Superior temporal gyrus (tissue), 1 donor: ENCODE measurements at regions not wholly inside any gene's neighbourhood (a gene's known extent, or its start where the extent isn't known, plus 50 kb on each side); places are given as distances from the start of the nearest gene placed in this dataset.
"Not testable (repeated sequence)": the region's sequence is repeated elsewhere in the genome, so short reads cannot be mapped to it uniquely, and the experiment has no call there.

Experiments
- DNase-seq: peaks from one replicate; pipeline ENCODE4 v3.0.0-alpha.2; 2016; ENCODE audit errors: extremely low spot score

- DNase-seq: no peak
These were observed 138.1 kb upstream of the GRAMD2B start for GRCh38 chr5:126284977-126285696.

- not testable (repeated sequence) for DNase-seq
These were observed 127.1 kb upstream of the GRAMD2B start for GRCh38 chr5:126296121-126296520.

GRCh38 chr5:126300293-126300692 is 122.9 kb upstream of the GRAMD2B start:
- no peak for DNase-seq

GRCh38 chr5:126301056-126301455 is 122.2 kb upstream of the GRAMD2B start:
- no peak for DNase-seq

- no peak for DNase-seq
These were observed 113.3 kb upstream of the GRAMD2B start for GRCh38 chr5:126309860-126310259.

GRCh38 chr5:126311766-126312165 is 111.4 kb upstream of the GRAMD2B start:
- DNase-seq: no peak

- DNase-seq: no peak
These were observed 107.9 kb upstream of the GRAMD2B start for GRCh38 chr5:126315341-126315740.

GRCh38 chr5:126332326-126332725 is 90.9 kb upstream of the GRAMD2B start:
- DNase-seq: no peak

GRCh38 chr5:126334760-126335159 is 88.4 kb upstream of the GRAMD2B start:
- no peak for DNase-seq

- DNase-seq: no peak
These were observed 87.3 kb upstream of the GRAMD2B start for GRCh38 chr5:126335886-126336285.

GRCh38 chr5:126338635-126339034 is 84.6 kb upstream of the GRAMD2B start:
- DNase-seq: no peak

GRCh38 chr5:126339215-126339805 is 83.9 kb upstream of the GRAMD2B start:
- peak; percentile 93 for DNase-seq

- peak; percentile 59 for DNase-seq
These were observed 81.1 kb upstream of the GRAMD2B start for GRCh38 chr5:126341906-126342630.

- no peak for DNase-seq
These were observed 74.2 kb upstream of the GRAMD2B start for GRCh38 chr5:126348855-126349635.

- DNase-seq: no peak
These were observed 72.1 kb upstream of the GRAMD2B start for GRCh38 chr5:126351153-126351552.

- DNase-seq: peak; percentile 93
These were observed 69.0 kb upstream of the GRAMD2B start for GRCh38 chr5:126354012-126354857.

GRCh38 chr5:126354858-126355731 is 68.1 kb upstream of the GRAMD2B start:
- no peak for DNase-seq

- DNase-seq: no peak
These were observed 67.3 kb upstream of the GRAMD2B start for GRCh38 chr5:126355940-126356339.

GRCh38 chr5:126357585-126358342 is 65.4 kb upstream of the GRAMD2B start:
- no peak for DNase-seq
